ENCODE measurements at regions not wholly inside any gene's neighbourhood (a gene's known extent, or its start where the extent isn't known, plus 50 kb on each side); places are given as distances from the start of the nearest gene placed in this dataset.

GRCh38 chr2:120597595-120598193 lies 138.0 kb upstream of the GLI2 start:
- no peak for TF ChIP-seq POLR2A (IDR thresholded peaks at IDR 0.05)
- no peak for TF ChIP-seq CTCF (IDR thresholded peaks at IDR 0.05)
- intact Hi-C loops (cut with DNase I): no loop called here
- Histone ChIP-seq H3K9me3 (no peaks in the 10 kb centered on the region), H3K27ac (peak overlapping the region in 3 of 4 donors; percentile 25 to 69 (median 50)), H3K27me3 (peaks cover 0 to 86% (median 0%) of the 10 kb centered on the region in 4 donors), H3K36me3 (no peaks in the 10 kb centered on the region), H3K4me1 (peaks cover 0 to 41% (median 19%) of the 10 kb centered on the region in 3 donors), H3K4me3 (no peak overlapping the region)
- DNase-seq: no peak
- 78 to 91% methylated on average over 10 to 15 of the region's 19 CpGs for WGBS, 2 donors

- no peak overlapping the region for H3K4me3 ChIP-seq
- no peak for DNase-seq
- 86 to 87% methylated on average over 1 to 4 of the region's 5 CpGs for WGBS, 2 donors
- H3K27me3 ChIP-seq: peaks cover 0 to 87% (median 0%) of the 10 kb centered on the region in 4 donors
- intact Hi-C loops (cut with DNase I): no loop called here
- no peaks in the 10 kb centered on the region for H3K9me3 ChIP-seq
- no peak overlapping the region for H3K27ac ChIP-seq
- no peaks in the 10 kb centered on the region for H3K36me3 ChIP-seq
- peaks cover 0 to 41% (median 19%) of the 10 kb centered on the region in 3 donors for H3K4me1 ChIP-seq
- no peak for TF ChIP-seq POLR2A (IDR thresholded peaks at IDR 0.05)
- TF ChIP-seq CTCF (IDR thresholded peaks at IDR 0.05): no peak
These were observed 137.3 kb upstream of the GLI2 start for GRCh38 chr2:120598416-120598815.

GRCh38 chr2:120599072-120599471 lies 136.6 kb upstream of the GLI2 start:
- Histone ChIP-seq H3K4me1 (peaks cover 0 to 40% (median 19%) of the 10 kb centered on the region in 3 donors), H3K9me3 (no peaks in the 10 kb centered on the region), H3K27ac (no peak overlapping the region), H3K4me3 (no peak overlapping the region), H3K36me3 (no peaks in the 10 kb centered on the region), H3K27me3 (peaks cover 0 to 87% (median 0%) of the 10 kb centered on the region in 4 donors)
- no peak for TF ChIP-seq POLR2A (IDR thresholded peaks at IDR 0.05)
- no peak for TF ChIP-seq CTCF (IDR thresholded peaks at IDR 0.05)
- WGBS, 2 donors: 69 to 80% methylated on average over 6 to 7 of the region's 7 CpGs
- intact Hi-C loops (cut with DNase I): no loop called here
- no peak for DNase-seq

- 71 to 73% methylated on average over 5 of the region's 7 CpGs for WGBS, 2 donors
- intact Hi-C loops (cut with DNase I): no loop called here
- Histone ChIP-seq H3K27ac (no peak overlapping the region), H3K36me3 (no peaks in the 10 kb centered on the region), H3K9me3 (no peaks in the 10 kb centered on the region), H3K4me1 (peaks cover 0 to 35% (median 19%) of the 10 kb centered on the region in 3 donors), H3K27me3 (peaks cover 0 to 84% (median 0%) of the 10 kb centered on the region in 4 donors), H3K4me3 (no peak overlapping the region)
- no peak for DNase-seq
- TF ChIP-seq CTCF (IDR thresholded peaks at IDR 0.05): no peak
- no peak for TF ChIP-seq POLR2A (IDR thresholded peaks at IDR 0.05)
These were observed 136.0 kb upstream of the GLI2 start for GRCh38 chr2:120599656-120600055.

- H3K4me3 ChIP-seq: no peak overlapping the region
These were observed 135.3 kb upstream of the GLI2 start for GRCh38 chr2:120600335-120600734.

More at GRCh38 chr2:120600335-120600734, 135.3 kb upstream of the GLI2 start:
- no peaks in the 10 kb centered on the region for H3K9me3 ChIP-seq
- H3K36me3 ChIP-seq: no peaks in the 10 kb centered on the region
- intact Hi-C loops (cut with DNase I): no loop called here
- H3K4me1 ChIP-seq: peaks cover 0 to 31% (median 14%) of the 10 kb centered on the region in 3 donors
- TF ChIP-seq POLR2A (IDR thresholded peaks at IDR 0.05): no peak
- no peak for TF ChIP-seq CTCF (IDR thresholded peaks at IDR 0.05)
- 82 to 95% methylated on average over 6 to 7 of the region's 7 CpGs for WGBS, 2 donors
- peaks cover 0 to 84% (median 0%) of the 10 kb centered on the region in 4 donors for H3K27me3 ChIP-seq
- no peak for DNase-seq
- no peak overlapping the region for H3K27ac ChIP-seq

Measured in esophagus squamous epithelium (tissue), 5 donors.